Dendritic cell treated with granulocyte-macrophage colony-stimulating factor and Interleukin-4, amounts not matched to agents 40 ng/mL and 50 ng/mL, for 4 days (primary cell): ENCODE measurements at regions not wholly inside any gene's neighbourhood (a gene's known extent, or its start where the extent isn't known, plus 50 kb on each side); places are given as distances from the start of the nearest gene placed in this dataset.
"Not testable (repeated sequence)": the region's sequence is repeated elsewhere in the genome, so short reads cannot be mapped to it uniquely, and the experiment has no call there.

Experiments used
- H3K27ac Mint-ChIP-seq: one replicate; pipeline ENCODE4 v1.8.0; 2022; ENCODE audit warnings: mild to moderate bottlenecking, mixed read lengths
- H3K27me3 Mint-ChIP-seq: one replicate; pipeline ENCODE4 v1.8.0; 2022; ENCODE audit warnings: mild to moderate bottlenecking, mixed read lengths
- H3K36me3 Mint-ChIP-seq: one replicate; pipeline ENCODE4 v1.8.0; 2022; ENCODE audit warnings: low read depth, mixed read lengths
- H3K4me1 Mint-ChIP-seq: one replicate; pipeline ENCODE4 v1.8.0; 2022; ENCODE audit warnings: low read depth, mixed read lengths
- H3K4me3 Mint-ChIP-seq: one replicate; pipeline ENCODE4 v1.8.0; 2022; ENCODE audit warnings: mild to moderate bottlenecking, moderate library complexity, mixed read lengths
- H3K9me3 Mint-ChIP-seq: one replicate; pipeline ENCODE4 v1.8.0; 2022; ENCODE audit warnings: mixed read lengths
- intact Hi-C: fragments of 100-400 bp; cut with micrococcal nuclease; formaldehyde crosslinking; loops from one replicate; pipeline ENCODE4 v1.15.0; 2022

DNA sequence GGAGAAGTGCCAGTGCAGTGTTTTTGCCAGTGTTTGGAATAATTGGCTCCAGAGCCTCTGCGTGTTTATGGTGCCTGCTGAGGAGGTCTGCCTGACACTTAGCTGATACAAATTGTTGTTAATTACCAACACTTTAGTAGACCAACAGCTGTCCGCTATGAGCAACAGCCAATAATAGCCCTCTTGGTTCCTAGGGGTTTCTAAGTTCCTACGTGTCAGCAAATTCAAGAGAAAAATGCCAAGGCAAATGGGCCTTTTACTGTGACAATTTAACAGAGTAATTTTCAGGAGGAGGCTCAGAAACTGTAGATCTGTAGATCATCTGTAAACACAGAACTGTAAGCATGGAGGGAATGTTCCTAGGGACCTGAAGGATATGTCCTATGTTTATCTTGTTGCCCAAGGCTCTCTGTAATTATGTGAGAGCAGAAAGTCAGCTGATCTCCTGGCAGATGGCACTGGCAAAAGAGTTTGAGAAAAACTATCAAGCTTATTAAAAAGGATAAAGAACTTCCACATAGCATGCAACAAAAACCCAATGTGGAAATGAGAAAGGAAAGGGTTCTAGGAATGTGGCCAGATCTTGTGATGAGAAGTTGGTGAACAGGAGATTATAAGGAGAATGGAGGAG lies 157.7 kb downstream of the GJA1 start:
- Mint-ChIP-seq H3K4me1 (no peaks in the 10 kb centered on the region), H3K27me3 (no peaks in the 10 kb centered on the region), H3K27ac (no peak overlapping the region), H3K36me3 (no peaks in the 10 kb centered on the region), H3K9me3 (no peaks in the 10 kb centered on the region), H3K4me3 (no peak overlapping the region)
- intact Hi-C loops, result no loop called here

DNA sequence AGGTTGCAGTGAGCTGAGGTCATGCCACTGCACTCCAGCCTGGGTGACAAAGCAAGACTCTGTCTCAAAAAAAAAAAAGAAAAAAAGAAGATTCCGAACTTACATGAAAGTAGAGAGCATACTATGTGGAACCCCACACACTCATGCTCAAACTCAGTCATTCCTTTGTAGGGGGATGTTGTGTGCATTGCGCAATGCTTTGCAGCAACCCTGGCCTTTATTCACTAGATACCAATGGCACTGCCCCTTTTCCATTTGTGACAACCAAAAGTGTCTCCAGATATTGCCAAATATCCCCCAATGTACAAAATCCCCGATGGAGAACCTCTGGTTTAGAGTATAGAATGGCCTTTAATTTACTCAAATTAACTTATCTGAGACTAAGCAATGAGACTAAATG lies 158.6 kb downstream of the GJA1 start:
- Mint-ChIP-seq H3K4me1 (no peaks in the 10 kb centered on the region), H3K9me3 (no peaks in the 10 kb centered on the region), H3K27me3 (no peaks in the 10 kb centered on the region), H3K27ac (no peak overlapping the region), H3K36me3 (no peaks in the 10 kb centered on the region), H3K4me3 (no peak overlapping the region)
- intact Hi-C loops, result no loop called here

DNA sequence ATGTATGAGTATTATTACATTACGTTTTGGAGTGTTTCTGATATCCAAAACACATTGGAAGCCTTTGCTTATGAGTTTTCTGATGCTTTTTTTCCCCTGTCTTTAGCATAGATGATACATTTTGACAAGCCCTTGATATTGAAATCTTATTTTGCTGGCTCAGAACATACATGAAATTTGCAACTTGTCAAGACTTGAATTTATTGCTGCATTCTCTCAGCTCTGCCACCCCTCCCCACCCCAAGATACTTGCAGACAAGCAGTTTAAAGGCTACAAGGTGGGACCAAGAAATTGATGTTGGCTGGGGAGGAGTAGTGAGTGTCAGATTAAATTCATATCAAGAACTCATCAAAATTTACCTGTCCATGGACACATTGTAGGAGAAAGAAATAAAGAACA lies 160.2 kb downstream of the GJA1 start:
- intact Hi-C loops, result no loop called here
- H3K27me3 Mint-ChIP-seq, result no peaks in the 10 kb centered on the region
- H3K36me3 Mint-ChIP-seq, result no peaks in the 10 kb centered on the region
- no peaks in the 10 kb centered on the region for H3K9me3 Mint-ChIP-seq
- no peak overlapping the region for H3K4me3 Mint-ChIP-seq
- no peak overlapping the region for H3K27ac Mint-ChIP-seq
- H3K4me1 Mint-ChIP-seq, result no peaks in the 10 kb centered on the region

DNA sequence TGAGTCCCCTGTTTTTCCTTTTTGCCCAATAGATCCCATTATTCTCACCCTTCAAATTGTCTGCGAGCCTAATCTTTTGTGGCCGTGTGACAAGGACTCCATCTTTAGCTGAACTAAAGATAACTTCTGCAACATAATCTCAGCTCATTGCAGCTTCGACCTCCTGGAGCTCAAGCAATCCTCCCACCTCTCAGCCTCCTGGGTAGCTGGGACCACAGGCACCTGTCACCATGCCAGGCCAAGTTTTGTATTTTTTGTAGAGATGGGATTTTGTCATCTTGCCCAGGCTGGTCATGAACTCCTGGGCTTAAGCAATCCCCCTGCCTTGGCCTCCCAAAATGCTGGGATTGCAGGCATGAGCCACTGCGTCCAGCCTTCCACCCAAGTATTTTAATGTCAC lies 161.0 kb downstream of the GJA1 start:
- Mint-ChIP-seq H3K9me3 (no peaks in the 10 kb centered on the region), H3K36me3 (no peaks in the 10 kb centered on the region), H3K4me3 (no peak overlapping the region), H3K4me1 (no peaks in the 10 kb centered on the region), H3K27me3 (no peaks in the 10 kb centered on the region), H3K27ac (no peak overlapping the region)
- intact Hi-C loops, result no loop called here

DNA sequence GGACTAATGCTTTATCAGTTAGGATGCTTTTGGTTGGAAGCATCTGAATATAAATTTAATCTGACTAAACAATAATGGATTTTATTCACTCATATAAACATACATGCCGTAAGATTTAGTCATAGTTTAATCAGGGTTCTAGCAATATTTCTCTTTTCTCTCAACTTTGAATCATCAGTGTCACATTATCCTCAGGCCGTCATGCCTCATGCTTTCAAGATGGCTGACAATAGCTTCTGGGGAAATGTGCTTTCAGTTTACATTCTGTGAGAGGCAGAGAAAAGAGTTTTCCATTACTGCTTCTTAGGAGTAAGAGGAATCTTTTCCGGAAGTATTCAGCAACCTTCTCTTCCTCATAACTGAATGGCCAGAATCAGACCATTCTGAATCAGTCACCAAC lies 162.2 kb downstream of the GJA1 start:
- no peaks in the 10 kb centered on the region for H3K9me3 Mint-ChIP-seq
- H3K4me3 Mint-ChIP-seq, result no peak overlapping the region
- intact Hi-C loops, result no loop called here
- no peak overlapping the region for H3K27ac Mint-ChIP-seq
- no peaks in the 10 kb centered on the region for H3K27me3 Mint-ChIP-seq
- H3K36me3 Mint-ChIP-seq, result no peaks in the 10 kb centered on the region
- no peaks in the 10 kb centered on the region for H3K4me1 Mint-ChIP-seq

DNA sequence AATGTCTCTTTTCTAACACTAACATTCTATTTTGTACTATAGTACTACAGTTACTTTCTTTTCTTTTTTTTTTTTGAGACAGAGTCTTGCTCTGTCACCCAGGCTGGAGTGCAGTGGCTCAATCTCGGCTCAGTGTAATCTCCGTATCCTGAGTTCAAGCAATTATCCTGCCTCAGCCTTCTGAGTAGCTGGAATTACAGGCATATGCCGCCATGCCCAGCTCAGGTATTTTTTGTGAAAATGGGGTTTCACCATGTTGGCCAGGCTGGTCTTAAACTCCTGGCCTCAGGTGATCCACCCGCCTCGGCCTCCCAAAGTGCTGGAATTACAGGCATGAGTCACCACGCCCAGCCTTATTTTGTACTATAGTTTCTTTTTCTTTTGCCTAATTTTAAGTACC lies 163.9 kb downstream of the GJA1 start:
- H3K4me1 Mint-ChIP-seq, H3K4me3 Mint-ChIP-seq, H3K9me3 Mint-ChIP-seq, H3K36me3 Mint-ChIP-seq, intact Hi-C loops, H3K27me3 Mint-ChIP-seq, H3K27ac Mint-ChIP-seq: not testable (repeated sequence)

DNA sequence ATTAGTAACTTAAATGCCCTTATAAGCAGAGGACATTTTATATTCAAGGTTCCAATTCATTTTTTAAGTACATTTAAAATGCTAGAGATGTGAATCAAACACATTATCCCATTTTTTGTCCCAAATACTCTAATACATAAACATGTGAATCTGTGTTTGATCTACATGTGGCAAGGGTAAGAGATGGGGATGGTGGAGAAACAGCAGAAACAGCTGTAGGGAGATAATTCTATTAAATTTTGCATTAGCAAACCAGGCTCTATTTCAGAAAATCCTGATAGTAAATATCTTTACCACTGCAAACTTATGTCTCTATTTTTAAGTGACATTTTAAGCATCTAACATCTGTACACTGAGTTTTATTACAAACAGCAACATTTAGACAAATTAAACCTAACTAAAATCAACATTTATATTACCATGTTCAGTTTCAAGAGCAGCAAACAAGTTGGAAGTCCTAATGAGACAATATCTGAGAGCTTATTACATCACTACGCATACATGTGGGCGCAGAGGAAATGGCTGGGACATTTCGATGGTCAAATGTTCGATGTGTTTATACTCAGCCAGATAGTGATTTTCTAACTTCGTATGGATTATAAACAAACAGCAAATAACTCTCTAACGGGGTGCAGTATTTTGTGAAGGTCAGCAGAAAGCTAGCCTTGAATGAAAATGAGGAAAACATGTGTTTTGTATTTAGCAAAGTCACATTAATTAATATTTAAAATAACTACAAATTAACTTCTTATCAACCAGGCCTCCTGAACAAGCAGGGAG lies 165.1 kb downstream of the GJA1 start:
- H3K27me3 Mint-ChIP-seq, result no peaks in the 10 kb centered on the region
- intact Hi-C loops, result no loop called here
- no peaks in the 10 kb centered on the region for H3K36me3 Mint-ChIP-seq
- H3K4me1 Mint-ChIP-seq, result no peaks in the 10 kb centered on the region
- H3K4me3 Mint-ChIP-seq, result no peak overlapping the region
- no peak overlapping the region for H3K27ac Mint-ChIP-seq
- no peaks in the 10 kb centered on the region for H3K9me3 Mint-ChIP-seq

DNA sequence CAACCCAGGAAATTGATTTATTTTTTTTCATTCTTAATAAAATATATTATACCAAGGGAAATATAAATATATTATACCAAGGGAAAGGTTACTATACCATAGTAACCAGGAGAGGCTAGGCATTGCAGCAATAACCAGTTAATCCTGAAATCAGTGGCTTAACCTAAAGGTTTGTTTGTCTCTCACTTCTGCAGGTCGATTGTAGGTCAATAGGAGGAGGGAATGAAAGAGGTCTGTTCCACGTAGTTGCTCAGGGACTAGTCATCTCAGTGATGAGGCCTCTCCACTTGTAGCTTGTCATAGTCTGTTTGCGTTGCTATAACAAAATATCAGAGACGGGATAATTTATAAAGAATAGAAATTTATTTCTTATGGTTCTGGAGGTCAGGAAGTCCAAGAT lies 168.0 kb downstream of the GJA1 start:
- H3K9me3 Mint-ChIP-seq, result no peaks in the 10 kb centered on the region
- H3K27ac Mint-ChIP-seq, result no peak overlapping the region
- no peaks in the 10 kb centered on the region for H3K27me3 Mint-ChIP-seq
- H3K4me1 Mint-ChIP-seq, result no peaks in the 10 kb centered on the region
- H3K36me3 Mint-ChIP-seq, result no peaks in the 10 kb centered on the region
- intact Hi-C loops, result no loop called here
- H3K4me3 Mint-ChIP-seq, result no peak overlapping the region

DNA sequence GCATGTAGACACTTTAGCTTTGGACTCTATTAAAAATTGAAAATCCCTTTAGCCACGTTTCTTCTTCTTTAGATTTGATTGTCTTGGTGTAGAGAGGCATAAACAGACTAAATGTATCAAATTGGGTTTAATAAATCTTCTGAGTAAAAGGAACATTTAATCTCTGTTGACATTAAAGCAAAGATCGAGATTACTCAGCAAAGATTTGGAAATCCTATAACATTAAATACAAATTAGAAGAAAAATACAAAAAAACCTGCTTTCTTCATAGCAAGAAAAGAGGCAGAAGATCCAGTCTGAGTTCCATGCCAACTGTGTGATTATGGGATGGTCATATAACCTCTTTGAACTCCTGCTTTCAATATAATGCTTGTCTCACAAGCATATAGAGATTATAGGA lies 172.3 kb downstream of the GJA1 start:
- Mint-ChIP-seq H3K36me3 (no peaks in the 10 kb centered on the region), H3K27ac (no peak overlapping the region), H3K4me3 (no peak overlapping the region), H3K9me3 (no peaks in the 10 kb centered on the region), H3K27me3 (no peaks in the 10 kb centered on the region), H3K4me1 (no peaks in the 10 kb centered on the region)
- intact Hi-C loops, result no loop called here

DNA sequence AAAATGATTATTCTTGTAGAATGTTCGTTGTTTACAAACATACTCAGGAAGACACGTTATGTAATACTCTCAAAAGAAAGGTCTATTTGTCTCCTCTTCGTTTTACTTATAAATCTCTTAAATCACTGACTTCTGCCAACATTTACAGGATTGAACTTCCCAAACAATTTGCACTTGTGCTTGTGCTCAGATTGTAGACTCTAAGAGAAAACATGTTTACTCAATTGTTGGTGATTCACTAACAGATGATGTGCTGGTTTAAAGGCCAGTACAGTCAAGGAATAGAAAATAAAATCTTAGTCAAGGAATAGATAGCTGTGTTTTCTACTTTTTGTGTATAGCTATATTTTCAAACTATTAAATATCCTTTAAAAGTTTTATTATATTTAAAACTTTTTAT lies 172.8 kb downstream of the GJA1 start:
- Mint-ChIP-seq H3K4me3 (no peak overlapping the region), H3K27ac (no peak overlapping the region), H3K9me3 (no peaks in the 10 kb centered on the region), H3K36me3 (no peaks in the 10 kb centered on the region), H3K4me1 (no peaks in the 10 kb centered on the region), H3K27me3 (no peaks in the 10 kb centered on the region)
- intact Hi-C loops, result no loop called here

DNA sequence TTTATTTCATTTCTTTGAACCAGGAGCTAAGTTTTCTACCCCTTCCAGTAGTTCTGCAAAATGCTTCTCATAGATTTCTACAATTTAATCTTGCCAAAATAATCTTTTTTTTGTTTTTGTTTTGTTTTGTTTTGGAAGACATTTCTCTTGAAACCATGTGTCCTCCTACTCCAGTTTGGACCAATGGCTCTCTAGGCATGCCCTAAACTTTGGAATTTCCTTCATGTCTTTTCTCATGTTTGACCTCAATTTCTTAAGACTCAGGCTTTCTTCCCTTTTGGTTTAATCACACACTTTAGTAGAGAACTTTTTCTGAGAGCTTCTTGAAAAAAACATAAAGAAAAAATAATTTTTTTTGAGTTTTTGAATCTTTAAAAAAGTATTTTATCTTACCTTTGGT lies 173.8 kb downstream of the GJA1 start:
- Mint-ChIP-seq H3K4me3 (no peak overlapping the region), H3K36me3 (no peaks in the 10 kb centered on the region), H3K9me3 (no peaks in the 10 kb centered on the region), H3K4me1 (no peaks in the 10 kb centered on the region), H3K27ac (no peak overlapping the region), H3K27me3 (no peaks in the 10 kb centered on the region)
- intact Hi-C loops, result no loop called here

DNA sequence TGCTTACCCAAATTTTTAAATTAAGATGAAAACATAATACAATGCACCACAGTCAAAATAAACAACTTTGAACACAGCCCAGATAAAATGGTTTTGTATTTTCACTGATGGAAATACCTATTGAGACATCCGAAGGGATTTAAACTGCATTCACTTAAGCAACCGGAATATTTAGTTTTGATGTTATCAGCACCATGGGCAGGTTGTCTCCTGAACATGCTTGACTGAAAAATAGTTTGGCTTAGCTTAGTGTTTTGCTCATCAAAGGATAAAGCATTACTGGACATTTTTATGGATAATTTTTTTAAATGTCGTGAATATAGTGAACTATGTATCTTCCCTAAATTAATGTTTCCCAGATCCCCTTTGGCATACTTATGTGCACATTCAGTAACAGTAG lies 177.5 kb downstream of the GJA1 start:
- intact Hi-C loops, result no loop called here
- Mint-ChIP-seq H3K9me3 (no peaks in the 10 kb centered on the region), H3K4me1 (no peaks in the 10 kb centered on the region), H3K27me3 (no peaks in the 10 kb centered on the region), H3K4me3 (no peak overlapping the region), H3K27ac (no peak overlapping the region), H3K36me3 (no peaks in the 10 kb centered on the region)

DNA sequence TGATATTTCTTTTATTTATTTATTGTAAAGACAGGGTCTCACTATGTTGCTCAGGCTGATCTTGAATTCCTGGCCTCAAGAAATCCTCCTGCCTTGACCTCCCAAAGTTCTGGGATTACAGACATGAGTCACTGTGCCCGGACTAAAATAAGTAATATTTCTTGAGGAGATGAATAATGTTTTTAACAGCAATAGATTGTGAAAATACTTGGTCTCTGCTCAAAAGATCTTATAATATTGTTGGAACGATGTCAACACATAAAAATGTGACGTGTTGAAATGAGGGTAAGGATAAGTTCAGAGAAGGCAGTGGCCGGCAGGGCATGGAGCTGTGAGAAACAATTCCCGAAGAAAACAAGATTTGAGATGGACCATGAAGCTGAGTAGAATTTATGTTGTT lies 178.7 kb downstream of the GJA1 start:
- Mint-ChIP-seq H3K9me3 (no peaks in the 10 kb centered on the region), H3K27ac (no peak overlapping the region), H3K4me3 (no peak overlapping the region), H3K4me1 (no peaks in the 10 kb centered on the region), H3K36me3 (no peaks in the 10 kb centered on the region), H3K27me3 (no peaks in the 10 kb centered on the region)
- intact Hi-C loops, result no loop called here

DNA sequence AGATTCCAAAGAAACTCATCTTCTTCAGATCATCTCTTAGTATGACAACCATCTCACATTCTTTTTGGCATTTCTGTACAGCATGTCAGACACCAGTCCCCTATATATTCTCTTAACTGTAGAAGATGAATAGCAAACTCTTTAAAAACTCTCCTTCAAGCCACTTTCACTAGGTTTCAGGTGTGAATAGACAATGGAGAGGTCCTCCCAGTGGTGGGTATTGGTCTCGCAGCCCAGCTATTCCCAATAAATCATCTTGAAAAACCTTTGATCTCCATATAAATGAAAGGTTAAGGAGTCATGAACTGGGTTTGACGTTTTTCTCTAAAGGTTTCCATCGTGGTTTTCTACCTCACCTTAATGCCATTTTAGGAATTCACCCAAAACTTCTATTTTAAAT lies 180.0 kb downstream of the GJA1 start:
- intact Hi-C loops, result no loop called here
- Mint-ChIP-seq H3K36me3 (no peaks in the 10 kb centered on the region), H3K9me3 (no peaks in the 10 kb centered on the region), H3K27me3 (no peaks in the 10 kb centered on the region), H3K4me3 (no peak overlapping the region), H3K4me1 (no peaks in the 10 kb centered on the region), H3K27ac (no peak overlapping the region)

DNA sequence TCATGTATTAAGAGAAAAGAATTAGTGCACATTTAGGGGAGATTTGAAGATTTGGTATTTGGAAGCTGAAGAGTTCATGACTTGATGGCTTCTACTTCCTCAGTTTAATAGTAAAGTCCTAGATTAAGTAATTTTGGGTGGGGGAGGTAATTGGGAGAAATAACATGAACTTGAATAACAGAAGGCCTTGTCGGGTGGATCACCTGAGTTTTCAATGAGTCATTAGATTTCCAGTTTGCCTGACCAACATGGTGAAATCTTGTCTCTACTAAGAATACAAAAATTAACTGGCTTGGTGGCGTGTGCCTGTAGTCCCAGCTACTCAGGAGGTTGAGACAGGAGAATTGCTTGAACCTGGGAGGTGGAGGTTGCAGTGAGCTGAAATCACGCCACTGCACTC lies 181.0 kb downstream of the GJA1 start:
- Mint-ChIP-seq H3K9me3 (no peaks in the 10 kb centered on the region), H3K36me3 (no peaks in the 10 kb centered on the region), H3K4me1 (no peaks in the 10 kb centered on the region), H3K4me3 (no peak overlapping the region), H3K27ac (no peak overlapping the region), H3K27me3 (no peaks in the 10 kb centered on the region)
- intact Hi-C loops, result no loop called here
